Ishikawa (cell line): ENCODE measurements at regions not wholly inside any gene's neighbourhood (a gene's known extent, or its start where the extent isn't known, plus 50 kb on each side); places are given as distances from the start of the nearest gene placed in this dataset.

Experiments used
- CEBPB ChIP-seq: IDR thresholded peaks from 2 replicates; pipeline ENCODE4 v1.6.1; 2012
- CREB1 ChIP-seq: IDR thresholded peaks from 2 replicates; pipeline ENCODE4 v1.6.1; 2012; ENCODE audit warnings: low read depth
- EGR1 ChIP-seq: IDR thresholded peaks from 2 replicates; pipeline ENCODE4 v1.6.1; 2012
- FOXM1 ChIP-seq: IDR thresholded peaks from 2 replicates; pipeline ENCODE4 v1.6.1; 2012; ENCODE audit warnings: low read depth, borderline replicate concordance
- NFIC ChIP-seq: IDR thresholded peaks from 2 replicates; pipeline ENCODE4 v1.6.1; 2012
- TAF1 ChIP-seq: IDR thresholded peaks from 2 replicates; pipeline ENCODE4 v1.6.1; 2012; ENCODE audit warnings: low read depth, mild to moderate bottlenecking
- USF1 ChIP-seq: IDR thresholded peaks from 2 replicates; pipeline ENCODE4 v1.6.1; 2012
- TF ChIP-seq, protein P1 (sequence below): IDR thresholded peaks from 2 replicates; pipeline ENCODE4 v1.6.1; 2012
- TF ChIP-seq, protein P2 (sequence below): IDR thresholded peaks from 2 replicates; pipeline ENCODE4 v1.6.1; 2012; ENCODE audit warnings: low read depth, mild to moderate bottlenecking

- TF ChIP-seq NFIC = no peak
- TF ChIP-seq CREB1 = no peak
- no peak for TF ChIP-seq FOXM1
- TF ChIP-seq, protein P1, sequence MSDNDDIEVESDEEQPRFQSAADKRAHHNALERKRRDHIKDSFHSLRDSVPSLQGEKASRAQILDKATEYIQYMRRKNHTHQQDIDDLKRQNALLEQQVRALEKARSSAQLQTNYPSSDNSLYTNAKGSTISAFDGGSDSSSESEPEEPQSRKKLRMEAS = no peak
- TF ChIP-seq USF1 = no peak
- no peak for TF ChIP-seq TAF1
- no peak for TF ChIP-seq EGR1
- TF ChIP-seq CEBPB = no peak
- TF ChIP-seq, protein P2, sequence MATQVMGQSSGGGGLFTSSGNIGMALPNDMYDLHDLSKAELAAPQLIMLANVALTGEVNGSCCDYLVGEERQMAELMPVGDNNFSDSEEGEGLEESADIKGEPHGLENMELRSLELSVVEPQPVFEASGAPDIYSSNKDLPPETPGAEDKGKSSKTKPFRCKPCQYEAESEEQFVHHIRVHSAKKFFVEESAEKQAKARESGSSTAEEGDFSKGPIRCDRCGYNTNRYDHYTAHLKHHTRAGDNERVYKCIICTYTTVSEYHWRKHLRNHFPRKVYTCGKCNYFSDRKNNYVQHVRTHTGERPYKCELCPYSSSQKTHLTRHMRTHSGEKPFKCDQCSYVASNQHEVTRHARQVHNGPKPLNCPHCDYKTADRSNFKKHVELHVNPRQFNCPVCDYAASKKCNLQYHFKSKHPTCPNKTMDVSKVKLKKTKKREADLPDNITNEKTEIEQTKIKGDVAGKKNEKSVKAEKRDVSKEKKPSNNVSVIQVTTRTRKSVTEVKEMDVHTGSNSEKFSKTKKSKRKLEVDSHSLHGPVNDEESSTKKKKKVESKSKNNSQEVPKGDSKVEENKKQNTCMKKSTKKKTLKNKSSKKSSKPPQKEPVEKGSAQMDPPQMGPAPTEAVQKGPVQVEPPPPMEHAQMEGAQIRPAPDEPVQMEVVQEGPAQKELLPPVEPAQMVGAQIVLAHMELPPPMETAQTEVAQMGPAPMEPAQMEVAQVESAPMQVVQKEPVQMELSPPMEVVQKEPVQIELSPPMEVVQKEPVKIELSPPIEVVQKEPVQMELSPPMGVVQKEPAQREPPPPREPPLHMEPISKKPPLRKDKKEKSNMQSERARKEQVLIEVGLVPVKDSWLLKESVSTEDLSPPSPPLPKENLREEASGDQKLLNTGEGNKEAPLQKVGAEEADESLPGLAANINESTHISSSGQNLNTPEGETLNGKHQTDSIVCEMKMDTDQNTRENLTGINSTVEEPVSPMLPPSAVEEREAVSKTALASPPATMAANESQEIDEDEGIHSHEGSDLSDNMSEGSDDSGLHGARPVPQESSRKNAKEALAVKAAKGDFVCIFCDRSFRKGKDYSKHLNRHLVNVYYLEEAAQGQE = no peak
These were observed 1305.3 kb downstream of the SLITRK5 start for GRCh38 chr13:88976466-88976865.
